PFSK-1 (cell line): ENCODE measurements at regions not wholly inside any gene's neighbourhood (a gene's known extent, or its start where the extent isn't known, plus 50 kb on each side); places are given as distances from the start of the nearest gene placed in this dataset.

Experiments used
- FOXP2 ChIP-seq: optimal IDR thresholded peaks from 2 replicates; pipeline ENCODE3; 2011; ENCODE audit warnings: borderline replicate concordance, control low read depth, inconsistent platforms; ENCODE audit not compliant: insufficient read depth; ENCODE audit errors: extremely low read length, extremely low read depth
- POLR2AphosphoS5 ChIP-seq: IDR thresholded peaks from 2 replicates; pipeline ENCODE4 v1.6.1; 2012; ENCODE audit warnings: low read depth, mild to moderate bottlenecking, control low read depth, low read length, moderate library complexity
- REST ChIP-seq, 2 experiments: IDR thresholded peaks; 2 replicates each; pipeline versions ENCODE4 v1.6.1 to v1.8.0; 2011 to 2012; ENCODE audit warnings: low read depth in 2 of 2, low read length in 2 of 2, control low read depth in 1 of 2, inconsistent platforms in 1 of 2, mild to moderate bottlenecking in 1 of 2, moderate library complexity in 1 of 2; ENCODE audit not compliant: insufficient read depth in 1 of 2
- SIN3A ChIP-seq: IDR thresholded peaks from 2 replicates; pipeline ENCODE4 v1.6.1; 2012; ENCODE audit warnings: mild to moderate bottlenecking, low read length, moderate library complexity, borderline replicate concordance; ENCODE audit not compliant: insufficient read depth
- TAF1 ChIP-seq: IDR thresholded peaks from 2 replicates; pipeline ENCODE4 v1.6.1; 2012; ENCODE audit warnings: low read length, control low read depth, borderline replicate concordance; ENCODE audit not compliant: insufficient read depth

DNA sequence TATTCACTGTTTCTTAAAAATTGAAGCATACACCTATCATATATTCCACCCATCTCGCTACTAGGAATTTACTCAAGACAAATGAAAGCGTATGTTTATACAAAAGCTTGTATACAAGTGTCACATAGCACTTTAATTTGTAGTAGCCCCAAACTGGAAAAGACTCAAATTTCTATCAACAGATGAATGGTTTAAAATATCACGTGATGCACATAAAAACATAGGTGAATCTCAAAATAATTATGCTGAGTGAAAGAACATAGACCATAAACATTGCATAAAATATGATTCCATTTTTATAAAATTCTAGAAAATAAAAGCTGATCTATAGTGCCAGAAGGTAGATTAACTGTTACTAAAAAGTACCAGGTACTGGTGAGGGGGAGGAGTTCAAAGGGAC, 392.9 kb upstream of the LRATD1 start:
- no peak for TF ChIP-seq POLR2AphosphoS5
- no peak for TF ChIP-seq REST (IDR thresholded peaks at IDR 0.05; ENCODE audit: insufficient read depth in 1 of 2, low read depth in 2 of 2, low read length in 2 of 2)
- no peak for TF ChIP-seq FOXP2
- no peak for TF ChIP-seq SIN3A
- TF ChIP-seq TAF1 = no peak

- TF ChIP-seq FOXP2 (no peak), TAF1 (no peak), SIN3A (no peak), POLR2AphosphoS5 (no peak), REST (IDR thresholded peaks at IDR 0.05; ENCODE audit: insufficient read depth in 1 of 2, low read depth in 2 of 2, low read length in 2 of 2) (no peak)
Measured at GRCh38 chr2:14240868-14241267, 391.6 kb upstream of the LRATD1 start.

GRCh38 chr2:14245901-14246300, 386.6 kb upstream of the LRATD1 start:
- TF ChIP-seq SIN3A (no peak), TAF1 (no peak), FOXP2 (no peak), REST (IDR thresholded peaks at IDR 0.05; ENCODE audit: insufficient read depth in 1 of 2, low read depth in 2 of 2, low read length in 2 of 2) (no peak), POLR2AphosphoS5 (no peak)

DNA sequence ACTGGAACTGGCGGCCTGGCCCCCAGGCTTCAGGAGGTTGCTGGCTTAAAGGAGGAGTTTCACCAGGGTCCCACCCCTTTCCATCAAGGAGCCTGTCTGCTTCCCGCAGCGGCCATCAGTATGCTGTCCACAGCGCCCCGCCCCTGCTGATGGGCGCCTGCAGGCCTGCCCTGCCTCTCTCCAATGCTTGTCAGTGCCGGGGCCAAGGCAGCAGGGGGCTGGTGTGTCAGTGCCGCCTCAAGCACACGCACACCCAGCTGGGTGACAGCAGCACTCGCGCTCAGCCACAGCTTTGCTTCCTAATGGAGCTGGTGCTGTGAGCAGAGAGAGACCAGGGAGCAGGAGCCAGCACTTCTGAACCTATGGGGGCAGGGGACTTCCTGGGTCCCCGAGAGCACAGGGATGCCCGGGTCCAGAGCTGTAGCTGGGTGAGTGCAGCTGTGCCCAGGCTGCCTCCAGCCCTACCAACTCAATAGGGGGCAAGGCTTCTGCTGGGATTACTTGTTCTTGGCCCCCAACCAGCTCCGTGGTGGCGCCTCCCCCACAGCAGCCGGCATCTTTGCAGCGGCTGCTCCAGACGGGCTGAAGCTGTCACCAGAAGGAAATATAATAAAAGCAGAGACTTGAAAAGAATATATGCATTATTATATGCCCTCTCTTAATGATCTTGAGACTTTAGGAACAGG, 377.2 kb upstream of the LRATD1 start:
- TF ChIP-seq SIN3A (no peak), TAF1 (no peak), REST (IDR thresholded peaks at IDR 0.05; ENCODE audit: insufficient read depth in 1 of 2, low read depth in 2 of 2, low read length in 2 of 2) (no peak), FOXP2 (no peak), POLR2AphosphoS5 (no peak)

DNA sequence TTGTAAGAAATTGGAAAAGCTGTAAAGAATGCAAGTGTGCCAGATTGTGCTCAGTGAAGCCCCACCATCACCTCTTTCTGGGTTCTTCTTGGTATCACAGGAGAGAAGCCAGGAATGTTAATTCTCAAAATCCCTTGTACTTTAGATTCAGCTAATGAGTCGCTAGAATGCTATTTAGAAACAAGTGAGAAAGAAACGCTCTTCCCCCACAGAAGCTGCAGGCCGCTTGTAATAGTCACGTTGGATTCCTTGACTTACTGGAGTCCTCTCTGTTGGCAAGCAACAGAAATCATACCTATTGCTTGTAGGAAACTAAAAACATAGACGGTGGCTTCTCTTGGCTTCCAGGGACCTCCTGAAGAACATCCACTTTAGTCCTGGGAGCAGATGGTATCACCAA, 375.6 kb upstream of the LRATD1 start:
- TF ChIP-seq POLR2AphosphoS5 = no peak
- no peak for TF ChIP-seq SIN3A
- TF ChIP-seq FOXP2 = no peak
- TF ChIP-seq TAF1 = no peak
- TF ChIP-seq REST (IDR thresholded peaks at IDR 0.05; ENCODE audit: insufficient read depth in 1 of 2, low read depth in 2 of 2, low read length in 2 of 2) = no peak
